GM23338 (cell line): ENCODE measurements at regions not wholly inside any gene's neighbourhood (a gene's known extent, or its start where the extent isn't known, plus 50 kb on each side); places are given as distances from the start of the nearest gene placed in this dataset.

Experiments used
- POLR2AphosphoS5 ChIP-seq: IDR thresholded peaks from 2 replicates; pipeline ENCODE4 v1.6.1; 2016; ENCODE audit warnings: antibody characterized with exemption, low read depth
- TF ChIP-seq, protein P1 (sequence below): IDR thresholded peaks from 2 replicates; pipeline ENCODE4 v1.6.1; 2016; ENCODE audit warnings: antibody characterized with exemption
- TF ChIP-seq, protein P2 (sequence below): fragments of 250-450 bp; sonication (Bioruptor Pico); IDR thresholded peaks from 2 replicates; pipeline ENCODE4 v1.5.0; 2020; ENCODE audit warnings: mild to moderate bottlenecking, moderate library complexity
- TF ChIP-seq, protein P3 (sequence below), 2 experiments: fragments of 200-600 bp in 1 of 2; sonication (generic) in 1 of 2; conservative IDR thresholded peaks; 2 replicates each; pipeline versions ENCODE4 v1.5.1 to v1.6.1; 2016 to 2017; ENCODE audit warnings: antibody characterized with exemption in 2 of 2, low read depth in 2 of 2, mild to moderate bottlenecking in 2 of 2, moderate library complexity in 1 of 2

DNA sequence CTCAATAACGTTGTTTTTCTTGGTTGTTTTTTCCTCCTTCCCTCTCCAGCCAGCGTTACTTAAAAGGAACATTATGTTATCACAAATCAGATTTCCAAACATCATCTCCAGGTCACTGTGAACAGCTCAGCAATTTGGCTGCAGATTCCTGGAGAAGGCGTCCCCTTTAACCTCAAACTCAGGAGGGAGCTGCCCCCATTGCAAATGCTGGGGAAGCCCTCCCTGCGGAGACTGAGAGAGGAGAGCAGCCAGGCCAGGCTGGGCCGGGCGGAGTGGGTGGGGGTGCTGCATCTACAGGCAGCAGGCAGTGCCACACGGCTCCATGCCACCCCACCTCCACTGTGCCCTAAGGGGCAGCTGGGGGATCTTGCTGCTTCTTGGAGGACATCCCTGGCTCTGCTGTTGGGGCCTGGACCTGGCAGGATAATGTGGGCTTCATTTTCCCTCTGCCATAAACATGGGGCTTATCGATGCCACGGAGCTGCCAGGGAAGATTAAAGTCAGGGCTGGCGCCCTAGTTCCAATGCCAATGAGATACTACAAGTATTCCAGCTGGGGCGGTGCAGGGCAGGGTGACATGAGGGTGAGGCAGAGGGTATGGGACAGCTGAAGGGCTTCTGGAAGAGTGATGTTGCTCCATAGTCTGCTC lies 148.8 kb downstream of the PJA1 start (continued):
- TF ChIP-seq, protein P1, sequence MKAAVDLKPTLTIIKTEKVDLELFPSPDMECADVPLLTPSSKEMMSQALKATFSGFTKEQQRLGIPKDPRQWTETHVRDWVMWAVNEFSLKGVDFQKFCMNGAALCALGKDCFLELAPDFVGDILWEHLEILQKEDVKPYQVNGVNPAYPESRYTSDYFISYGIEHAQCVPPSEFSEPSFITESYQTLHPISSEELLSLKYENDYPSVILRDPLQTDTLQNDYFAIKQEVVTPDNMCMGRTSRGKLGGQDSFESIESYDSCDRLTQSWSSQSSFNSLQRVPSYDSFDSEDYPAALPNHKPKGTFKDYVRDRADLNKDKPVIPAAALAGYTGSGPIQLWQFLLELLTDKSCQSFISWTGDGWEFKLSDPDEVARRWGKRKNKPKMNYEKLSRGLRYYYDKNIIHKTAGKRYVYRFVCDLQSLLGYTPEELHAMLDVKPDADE: no peak
- no peak for TF ChIP-seq POLR2AphosphoS5
- TF ChIP-seq, protein P2, sequence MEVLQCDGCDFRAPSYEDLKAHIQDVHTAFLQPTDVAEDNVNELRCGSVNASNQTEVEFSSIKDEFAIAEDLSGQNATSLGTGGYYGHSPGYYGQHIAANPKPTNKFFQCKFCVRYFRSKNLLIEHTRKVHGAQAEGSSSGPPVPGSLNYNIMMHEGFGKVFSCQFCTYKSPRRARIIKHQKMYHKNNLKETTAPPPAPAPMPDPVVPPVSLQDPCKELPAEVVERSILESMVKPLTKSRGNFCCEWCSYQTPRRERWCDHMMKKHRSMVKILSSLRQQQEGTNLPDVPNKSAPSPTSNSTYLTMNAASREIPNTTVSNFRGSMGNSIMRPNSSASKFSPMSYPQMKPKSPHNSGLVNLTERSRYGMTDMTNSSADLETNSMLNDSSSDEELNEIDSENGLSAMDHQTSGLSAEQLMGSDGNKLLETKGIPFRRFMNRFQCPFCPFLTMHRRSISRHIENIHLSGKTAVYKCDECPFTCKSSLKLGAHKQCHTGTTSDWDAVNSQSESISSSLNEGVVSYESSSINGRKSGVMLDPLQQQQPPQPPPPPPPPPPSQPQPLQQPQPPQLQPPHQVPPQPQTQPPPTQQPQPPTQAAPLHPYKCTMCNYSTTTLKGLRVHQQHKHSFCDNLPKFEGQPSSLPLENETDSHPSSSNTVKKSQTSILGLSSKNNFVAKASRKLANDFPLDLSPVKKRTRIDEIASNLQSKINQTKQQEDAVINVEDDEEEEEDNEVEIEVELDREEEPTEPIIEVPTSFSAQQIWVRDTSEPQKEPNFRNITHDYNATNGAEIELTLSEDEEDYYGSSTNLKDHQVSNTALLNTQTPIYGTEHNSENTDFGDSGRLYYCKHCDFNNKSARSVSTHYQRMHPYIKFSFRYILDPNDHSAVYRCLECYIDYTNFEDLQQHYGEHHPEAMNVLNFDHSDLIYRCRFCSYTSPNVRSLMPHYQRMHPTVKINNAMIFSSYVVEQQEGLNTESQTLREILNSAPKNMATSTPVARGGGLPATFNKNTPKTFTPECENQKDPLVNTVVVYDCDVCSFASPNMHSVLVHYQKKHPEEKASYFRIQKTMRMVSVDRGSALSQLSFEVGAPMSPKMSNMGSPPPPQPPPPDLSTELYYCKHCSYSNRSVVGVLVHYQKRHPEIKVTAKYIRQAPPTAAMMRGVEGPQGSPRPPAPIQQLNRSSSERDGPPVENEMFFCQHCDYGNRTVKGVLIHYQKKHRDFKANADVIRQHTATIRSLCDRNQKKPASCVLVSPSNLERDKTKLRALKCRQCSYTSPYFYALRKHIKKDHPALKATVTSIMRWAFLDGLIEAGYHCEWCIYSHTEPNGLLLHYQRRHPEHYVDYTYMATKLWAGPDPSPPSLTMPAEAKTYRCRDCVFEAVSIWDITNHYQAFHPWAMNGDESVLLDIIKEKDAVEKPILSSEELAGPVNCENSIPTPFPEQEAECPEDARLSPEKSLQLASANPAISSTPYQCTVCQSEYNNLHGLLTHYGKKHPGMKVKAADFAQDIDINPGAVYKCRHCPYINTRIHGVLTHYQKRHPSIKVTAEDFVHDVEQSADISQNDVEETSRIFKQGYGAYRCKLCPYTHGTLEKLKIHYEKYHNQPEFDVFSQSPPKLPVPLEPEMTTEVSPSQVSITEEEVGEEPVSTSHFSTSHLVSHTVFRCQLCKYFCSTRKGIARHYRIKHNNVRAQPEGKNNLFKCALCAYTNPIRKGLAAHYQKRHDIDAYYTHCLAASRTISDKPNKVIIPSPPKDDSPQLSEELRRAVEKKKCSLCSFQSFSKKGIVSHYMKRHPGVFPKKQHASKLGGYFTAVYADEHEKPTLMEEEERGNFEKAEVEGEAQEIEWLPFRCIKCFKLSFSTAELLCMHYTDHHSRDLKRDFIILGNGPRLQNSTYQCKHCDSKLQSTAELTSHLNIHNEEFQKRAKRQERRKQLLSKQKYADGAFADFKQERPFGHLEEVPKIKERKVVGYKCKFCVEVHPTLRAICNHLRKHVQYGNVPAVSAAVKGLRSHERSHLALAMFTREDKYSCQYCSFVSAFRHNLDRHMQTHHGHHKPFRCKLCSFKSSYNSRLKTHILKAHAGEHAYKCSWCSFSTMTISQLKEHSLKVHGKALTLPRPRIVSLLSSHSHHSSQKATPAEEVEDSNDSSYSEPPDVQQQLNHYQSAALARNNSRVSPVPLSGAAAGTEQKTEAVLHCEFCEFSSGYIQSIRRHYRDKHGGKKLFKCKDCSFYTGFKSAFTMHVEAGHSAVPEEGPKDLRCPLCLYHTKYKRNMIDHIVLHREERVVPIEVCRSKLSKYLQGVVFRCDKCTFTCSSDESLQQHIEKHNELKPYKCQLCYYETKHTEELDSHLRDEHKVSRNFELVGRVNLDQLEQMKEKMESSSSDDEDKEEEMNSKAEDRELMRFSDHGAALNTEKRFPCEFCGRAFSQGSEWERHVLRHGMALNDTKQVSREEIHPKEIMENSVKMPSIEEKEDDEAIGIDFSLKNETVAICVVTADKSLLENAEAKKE (CRISPR knock-in tag): no peak
- TF ChIP-seq, protein P3, sequence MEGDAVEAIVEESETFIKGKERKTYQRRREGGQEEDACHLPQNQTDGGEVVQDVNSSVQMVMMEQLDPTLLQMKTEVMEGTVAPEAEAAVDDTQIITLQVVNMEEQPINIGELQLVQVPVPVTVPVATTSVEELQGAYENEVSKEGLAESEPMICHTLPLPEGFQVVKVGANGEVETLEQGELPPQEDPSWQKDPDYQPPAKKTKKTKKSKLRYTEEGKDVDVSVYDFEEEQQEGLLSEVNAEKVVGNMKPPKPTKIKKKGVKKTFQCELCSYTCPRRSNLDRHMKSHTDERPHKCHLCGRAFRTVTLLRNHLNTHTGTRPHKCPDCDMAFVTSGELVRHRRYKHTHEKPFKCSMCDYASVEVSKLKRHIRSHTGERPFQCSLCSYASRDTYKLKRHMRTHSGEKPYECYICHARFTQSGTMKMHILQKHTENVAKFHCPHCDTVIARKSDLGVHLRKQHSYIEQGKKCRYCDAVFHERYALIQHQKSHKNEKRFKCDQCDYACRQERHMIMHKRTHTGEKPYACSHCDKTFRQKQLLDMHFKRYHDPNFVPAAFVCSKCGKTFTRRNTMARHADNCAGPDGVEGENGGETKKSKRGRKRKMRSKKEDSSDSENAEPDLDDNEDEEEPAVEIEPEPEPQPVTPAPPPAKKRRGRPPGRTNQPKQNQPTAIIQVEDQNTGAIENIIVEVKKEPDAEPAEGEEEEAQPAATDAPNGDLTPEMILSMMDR (conservative IDR thresholded peaks at IDR 0.05; ENCODE audit: low read depth in 2 of 2): no peak
